ENCODE measurements at regions not wholly inside any gene's neighbourhood (a gene's known extent, or its start where the extent isn't known, plus 50 kb on each side); places are given as distances from the start of the nearest gene placed in this dataset.

DNA sequence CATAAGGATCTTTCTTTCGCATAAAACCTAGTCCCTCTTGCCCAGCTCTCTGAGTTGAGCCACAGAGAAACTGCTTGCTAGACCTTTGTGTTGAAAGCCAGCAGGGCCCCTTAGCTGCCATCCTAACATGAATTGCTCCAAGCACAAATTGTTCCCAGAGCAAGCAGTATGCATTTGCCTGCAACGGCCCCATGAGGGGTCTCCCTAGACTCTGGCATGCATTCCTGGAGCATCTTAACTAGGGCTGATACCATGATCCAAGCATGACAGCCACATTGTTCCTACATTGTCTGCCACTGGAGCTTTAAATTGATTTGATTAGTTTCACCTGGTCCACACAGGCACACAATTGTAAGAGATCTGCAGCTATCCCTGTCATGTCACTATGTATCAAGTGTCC, 428.1 kb downstream of the TAFA4 start:
- TF ChIP-seq POLR2A (IDR thresholded peaks at IDR 0.05; ENCODE audit: low read length) = no peak
- TF ChIP-seq GATA1 (IDR thresholded peaks at IDR 0.05; ENCODE audit: low read depth, low read length) = no peak

Measured in erythroblast (primary cell).